T-helper 1 cell treated with Interleukin-12 subunit alpha and Interleukin-12 subunit beta and Interleukin-4 antibody, amounts not matched to agents 30 μg/mL and 1 μg/mL, for 36 hours (primary cell): ENCODE measurements at regions not wholly inside any gene's neighbourhood (a gene's known extent, or its start where the extent isn't known, plus 50 kb on each side); places are given as distances from the start of the nearest gene placed in this dataset.
"Not testable (repeated sequence)": the region's sequence is repeated elsewhere in the genome, so short reads cannot be mapped to it uniquely, and the experiment has no call there.

Experiments used
- H3K27ac Mint-ChIP-seq: one replicate; pipeline ENCODE4 v1.8.0; 2021; ENCODE audit warnings: mild to moderate bottlenecking, mixed read lengths
- H3K27me3 Mint-ChIP-seq: one replicate; pipeline ENCODE4 v1.8.0; 2021; ENCODE audit warnings: low read depth, mixed read lengths
- H3K36me3 Mint-ChIP-seq: one replicate; pipeline ENCODE4 v1.8.0; 2021; ENCODE audit warnings: low read depth, mixed read lengths
- H3K4me1 Mint-ChIP-seq: one replicate; pipeline ENCODE4 v1.8.0; 2021; ENCODE audit warnings: low read depth, mixed read lengths
- H3K4me3 Mint-ChIP-seq: one replicate; pipeline ENCODE4 v1.8.0; 2021; ENCODE audit warnings: mild to moderate bottlenecking, moderate library complexity, mixed read lengths
- H3K9me3 Mint-ChIP-seq: one replicate; pipeline ENCODE4 v1.8.0; 2021; ENCODE audit warnings: mixed read lengths

DNA sequence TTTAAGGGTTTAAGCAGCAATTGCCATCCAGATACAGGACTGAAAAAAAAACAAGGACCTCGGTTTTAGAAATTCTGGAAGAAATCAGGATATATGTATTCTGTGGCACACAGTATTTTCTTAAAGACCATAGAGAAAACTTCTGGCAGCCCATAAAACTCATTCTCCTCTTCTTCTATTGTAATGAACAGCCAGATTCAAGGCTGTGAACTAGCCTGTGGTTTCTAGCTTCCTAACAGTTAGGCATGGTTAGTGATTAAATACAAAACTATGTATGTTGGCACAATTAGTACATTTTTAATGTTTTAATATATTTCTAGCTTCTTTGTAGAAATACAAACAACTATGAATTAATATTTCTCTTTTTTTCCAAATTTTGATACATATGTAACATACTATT lies 555.7 kb downstream of the DSC3 start:
- H3K27me3 Mint-ChIP-seq, result no peaks in the 10 kb centered on the region
- no peak overlapping the region for H3K4me3 Mint-ChIP-seq
- no peaks in the 10 kb centered on the region for H3K4me1 Mint-ChIP-seq
- H3K9me3 Mint-ChIP-seq, result no peaks in the 10 kb centered on the region
- no peak overlapping the region for H3K27ac Mint-ChIP-seq
- H3K36me3 Mint-ChIP-seq, result no peaks in the 10 kb centered on the region

DNA sequence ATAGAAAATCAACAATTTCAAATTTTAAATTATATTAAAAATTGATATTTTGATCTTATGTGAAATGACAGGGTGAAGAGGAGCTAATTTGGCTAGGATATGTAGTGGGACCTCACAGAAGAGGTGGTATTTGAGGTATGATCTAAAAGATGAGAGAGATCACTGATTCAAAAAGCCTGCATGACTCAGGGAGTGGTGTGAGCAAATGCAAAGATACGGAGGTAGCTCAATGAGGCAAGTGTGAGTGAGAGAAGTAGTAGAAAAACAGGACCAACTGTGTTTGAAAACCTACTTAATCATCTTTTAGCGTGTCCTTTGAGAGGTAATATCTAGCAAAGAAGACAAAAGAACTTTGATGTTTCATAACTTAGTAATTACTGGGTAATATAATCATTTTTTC lies 557.5 kb downstream of the DSC3 start:
- Mint-ChIP-seq H3K9me3 (no peaks in the 10 kb centered on the region), H3K4me1 (no peaks in the 10 kb centered on the region), H3K27me3 (no peaks in the 10 kb centered on the region), H3K36me3 (no peaks in the 10 kb centered on the region), H3K4me3 (no peak overlapping the region), H3K27ac (no peak overlapping the region)

DNA sequence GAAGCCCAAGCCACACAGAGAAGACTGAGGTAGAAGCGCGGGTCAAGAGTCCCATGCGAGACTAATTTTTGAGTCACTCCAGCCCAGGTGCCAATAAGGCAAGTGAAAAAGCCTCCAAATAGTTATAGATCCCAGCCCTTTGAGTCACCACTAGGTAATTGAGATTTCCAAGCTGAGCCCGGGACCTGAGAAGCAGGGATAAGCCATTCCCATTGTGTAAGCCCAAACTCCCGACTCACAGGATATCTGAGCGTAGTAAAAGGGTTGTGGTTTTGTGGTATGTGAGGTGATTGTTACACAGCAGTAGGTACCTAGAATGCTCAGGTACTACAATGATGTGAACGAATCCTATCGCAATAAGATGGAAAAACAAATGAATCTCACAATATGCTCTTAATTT lies 560.7 kb downstream of the DSC3 start:
- H3K27ac Mint-ChIP-seq, result no peak overlapping the region
- H3K27me3 Mint-ChIP-seq, result no peaks in the 10 kb centered on the region
- H3K4me1 Mint-ChIP-seq, result no peaks in the 10 kb centered on the region
- no peak overlapping the region for H3K4me3 Mint-ChIP-seq
- no peaks in the 10 kb centered on the region for H3K9me3 Mint-ChIP-seq
- H3K36me3 Mint-ChIP-seq, result no peaks in the 10 kb centered on the region

DNA sequence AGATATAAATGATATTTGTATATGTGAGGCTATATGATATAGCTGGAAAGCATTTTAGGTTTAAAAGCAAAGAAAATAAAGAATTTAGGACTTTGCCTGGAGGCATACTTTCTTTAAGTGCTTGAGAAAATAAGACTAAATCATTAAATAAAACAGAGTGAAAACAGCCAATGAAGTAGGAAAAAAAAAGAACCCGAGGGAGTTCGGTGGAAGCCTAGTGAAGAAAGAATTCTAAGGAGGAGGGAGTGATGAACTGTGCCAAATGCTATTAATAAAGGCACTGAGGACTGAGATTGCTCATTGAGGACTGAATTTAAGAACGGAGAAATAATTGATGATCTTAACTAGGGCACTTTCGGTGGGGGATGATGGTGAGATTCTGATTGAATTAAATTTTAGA lies 573.5 kb downstream of the DSC3 start:
- H3K27me3 Mint-ChIP-seq, result no peaks in the 10 kb centered on the region

DNA sequence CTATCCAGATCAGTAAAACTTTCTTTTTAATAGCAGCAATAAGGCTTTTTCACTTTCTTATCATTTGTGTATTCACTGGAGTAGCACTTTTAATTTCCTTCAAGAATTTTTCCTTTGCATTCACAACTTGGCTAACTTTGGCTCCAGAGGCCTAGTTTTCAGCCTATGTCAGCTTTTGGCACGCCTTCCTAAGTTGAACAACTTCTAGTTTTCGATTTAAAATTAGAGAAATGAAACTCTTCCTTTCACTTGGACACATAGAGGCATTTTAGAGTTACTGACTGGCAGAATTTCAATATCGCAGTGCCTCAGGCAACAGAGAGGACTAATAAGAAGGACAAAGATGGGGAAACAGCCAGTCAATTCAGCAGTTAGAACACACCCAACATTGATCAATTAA lies 577.4 kb downstream of the DSC3 start:
- H3K9me3 Mint-ChIP-seq, result peaks cover 18% of the 10 kb centered on the region
- H3K36me3 Mint-ChIP-seq, result no peaks in the 10 kb centered on the region

More for the DNA sequence above, 573.5 kb downstream of the DSC3 start:
- Mint-ChIP-seq H3K4me1 (no peaks in the 10 kb centered on the region), H3K9me3 (peaks cover 18% of the 10 kb centered on the region), H3K27ac (no peak overlapping the region), H3K36me3 (no peaks in the 10 kb centered on the region), H3K4me3 (no peak overlapping the region)

DNA sequence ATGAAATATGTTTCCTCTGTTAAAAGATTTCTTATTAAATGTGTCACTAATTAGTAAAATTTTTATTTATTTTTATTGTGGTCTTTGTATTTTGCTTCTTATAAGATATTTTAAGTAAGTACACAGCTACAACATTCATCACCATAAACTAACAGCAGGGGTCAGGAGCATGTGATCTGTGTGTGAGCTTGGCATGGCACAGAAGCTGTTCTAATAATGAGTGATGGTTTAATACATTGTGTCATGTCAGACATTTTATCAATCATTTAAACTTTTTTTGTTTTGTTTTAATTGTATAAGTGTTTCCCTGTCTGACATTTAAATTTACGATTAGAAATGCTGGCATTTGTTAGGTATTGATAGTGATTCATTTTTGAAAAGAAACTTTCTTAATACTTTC lies 585.4 kb downstream of the DSC3 start:
- Mint-ChIP-seq H3K9me3 (peaks cover 14% of the 10 kb centered on the region), H3K36me3 (no peaks in the 10 kb centered on the region), H3K27ac (no peak overlapping the region), H3K4me1 (no peaks in the 10 kb centered on the region), H3K27me3 (no peaks in the 10 kb centered on the region), H3K4me3 (no peak overlapping the region)

More for the DNA sequence above, 577.4 kb downstream of the DSC3 start:
- H3K4me3 Mint-ChIP-seq, result no peak overlapping the region
- no peak overlapping the region for H3K27ac Mint-ChIP-seq
- no peaks in the 10 kb centered on the region for H3K4me1 Mint-ChIP-seq
- no peaks in the 10 kb centered on the region for H3K27me3 Mint-ChIP-seq

DNA sequence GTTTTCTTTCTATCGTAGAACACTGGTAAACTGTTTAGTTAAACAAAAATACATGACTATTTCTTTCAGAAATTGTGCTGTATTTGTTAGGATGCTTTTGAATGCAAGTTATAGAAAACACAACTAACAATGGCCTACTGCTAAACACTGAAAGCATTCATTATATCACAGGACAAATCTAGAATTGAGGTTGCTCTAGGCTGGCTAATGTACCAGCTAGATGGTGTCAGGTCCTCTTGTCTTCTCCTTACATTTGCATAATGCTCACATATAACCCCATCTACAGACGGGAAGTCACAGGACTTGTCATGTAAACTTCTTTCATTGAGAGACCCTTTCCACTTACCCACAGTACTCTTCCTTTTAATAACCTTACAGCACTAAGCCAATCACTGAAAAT lies 586.8 kb downstream of the DSC3 start:
- Mint-ChIP-seq H3K4me3 (no peak overlapping the region), H3K36me3 (no peaks in the 10 kb centered on the region), H3K9me3 (peaks cover 14% of the 10 kb centered on the region), H3K27ac (no peak overlapping the region), H3K27me3 (no peaks in the 10 kb centered on the region), H3K4me1 (no peaks in the 10 kb centered on the region)

DNA sequence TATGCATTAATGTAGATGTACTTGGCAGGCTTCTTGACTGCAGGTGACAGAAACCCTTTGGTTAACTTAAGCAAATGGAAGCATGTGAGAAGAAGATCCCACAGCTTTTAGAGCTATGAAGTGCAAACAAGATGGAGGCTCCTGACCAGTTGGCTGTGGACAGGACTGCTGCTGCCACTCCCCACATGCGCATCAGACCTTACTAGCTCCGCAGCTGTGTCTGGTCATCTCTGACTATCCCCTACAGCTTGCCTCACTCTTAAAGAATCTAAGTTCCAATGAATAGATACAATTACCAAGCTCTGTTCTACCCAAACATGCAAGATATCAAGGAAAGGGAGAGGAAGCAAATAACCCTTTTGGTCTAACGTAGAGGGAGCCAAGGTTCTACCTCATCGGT lies 587.6 kb downstream of the DSC3 start:
- Mint-ChIP-seq H3K4me1 (no peaks in the 10 kb centered on the region), H3K27me3 (no peaks in the 10 kb centered on the region), H3K36me3 (no peaks in the 10 kb centered on the region), H3K9me3 (peaks cover 14% of the 10 kb centered on the region), H3K27ac (no peak overlapping the region), H3K4me3 (no peak overlapping the region)

DNA sequence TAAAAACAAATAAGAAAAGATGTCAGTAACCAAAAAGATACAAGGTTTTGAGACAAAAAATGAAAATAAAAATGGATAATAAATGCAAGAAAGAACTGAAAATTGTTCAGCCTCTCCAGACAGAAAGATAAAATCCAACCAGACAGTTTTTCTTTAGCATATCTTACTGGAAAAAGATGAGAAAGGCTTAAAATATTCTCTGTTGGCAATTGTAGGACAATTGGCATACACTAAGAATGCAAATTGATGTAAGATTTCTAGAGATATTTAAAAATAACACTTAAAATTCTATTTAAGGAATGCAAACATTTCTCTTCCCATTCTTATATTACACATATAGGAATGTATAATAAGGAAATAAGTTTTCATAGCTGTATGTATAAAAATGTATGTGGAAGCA lies 590.6 kb downstream of the DSC3 start:
- H3K4me1 Mint-ChIP-seq, result no peaks in the 10 kb centered on the region
- H3K9me3 Mint-ChIP-seq, result peaks cover 14% of the 10 kb centered on the region
- no peak overlapping the region for H3K4me3 Mint-ChIP-seq
- H3K27ac Mint-ChIP-seq, result no peak overlapping the region
- no peaks in the 10 kb centered on the region for H3K27me3 Mint-ChIP-seq
- H3K36me3 Mint-ChIP-seq, result no peaks in the 10 kb centered on the region

DNA sequence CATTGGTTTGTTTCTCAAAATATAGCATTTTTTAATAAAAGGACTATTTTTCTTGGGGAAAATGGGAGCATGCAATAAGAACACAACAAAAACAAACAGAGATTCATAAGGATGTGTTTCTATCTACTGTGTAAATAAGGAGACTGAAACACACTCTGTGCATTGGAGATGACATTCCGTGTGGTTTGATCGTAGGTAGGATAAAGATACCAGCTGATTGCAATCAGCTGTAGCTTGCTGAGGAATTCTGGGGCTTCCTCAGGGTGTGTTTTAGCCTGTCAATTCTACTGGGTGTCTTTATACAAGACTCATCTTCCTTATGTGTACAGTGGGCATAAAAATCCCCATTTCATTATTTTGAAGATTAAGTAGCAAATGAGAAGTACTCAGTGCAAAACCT lies 591.6 kb downstream of the DSC3 start:
- Mint-ChIP-seq H3K27ac (no peak overlapping the region), H3K27me3 (no peaks in the 10 kb centered on the region), H3K4me3 (no peak overlapping the region), H3K36me3 (no peaks in the 10 kb centered on the region), H3K9me3 (peaks cover 12% of the 10 kb centered on the region), H3K4me1 (no peaks in the 10 kb centered on the region)

DNA sequence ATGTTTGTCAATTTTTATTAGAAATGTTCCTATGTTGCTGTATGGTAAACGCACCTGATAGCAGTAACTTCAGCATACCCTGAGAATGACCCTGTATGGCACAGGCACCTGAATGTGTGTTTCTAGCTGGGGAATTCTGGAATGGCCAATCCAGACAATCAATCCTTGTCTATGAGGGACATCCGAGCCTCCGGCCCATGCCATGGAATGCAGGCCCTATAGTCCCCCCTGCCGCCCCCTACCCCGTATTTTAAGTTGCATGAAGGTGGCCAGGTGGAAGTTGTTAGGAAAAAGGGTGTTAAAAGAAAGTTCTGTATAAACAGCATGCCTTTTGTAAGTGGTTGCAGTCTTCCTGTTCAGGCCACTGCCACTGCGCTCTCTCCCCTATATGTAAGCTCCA lies 595.9 kb downstream of the DSC3 start:
- Mint-ChIP-seq H3K27me3 (no peaks in the 10 kb centered on the region), H3K4me3 (no peak overlapping the region), H3K36me3 (no peaks in the 10 kb centered on the region), H3K27ac (no peak overlapping the region), H3K9me3 (peaks cover 16% of the 10 kb centered on the region), H3K4me1 (no peaks in the 10 kb centered on the region)

DNA sequence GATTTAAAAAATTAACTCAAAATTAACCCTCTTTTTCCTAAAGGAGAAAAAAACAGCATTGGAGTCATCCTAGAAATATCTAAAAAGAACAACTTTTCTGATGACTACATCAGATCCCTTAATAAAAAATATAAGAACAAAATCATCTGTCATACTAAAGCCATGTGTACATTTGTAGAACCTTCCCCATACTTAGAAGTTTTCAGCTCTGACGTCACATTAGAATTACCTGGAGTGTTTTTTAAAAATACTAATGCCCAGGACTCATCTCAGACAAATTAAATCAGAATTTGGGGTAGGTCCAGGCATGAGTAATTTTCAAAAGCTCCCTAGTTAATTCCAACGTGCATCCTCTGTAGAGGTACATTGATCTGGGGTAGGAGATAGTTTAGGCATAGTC lies 598.0 kb downstream of the DSC3 start:
- no peaks in the 10 kb centered on the region for H3K27me3 Mint-ChIP-seq
- H3K4me3 Mint-ChIP-seq, result no peak overlapping the region
- H3K9me3 Mint-ChIP-seq, result peaks cover 16% of the 10 kb centered on the region
- no peak overlapping the region for H3K27ac Mint-ChIP-seq
- H3K4me1 Mint-ChIP-seq, result no peaks in the 10 kb centered on the region
- no peaks in the 10 kb centered on the region for H3K36me3 Mint-ChIP-seq

DNA sequence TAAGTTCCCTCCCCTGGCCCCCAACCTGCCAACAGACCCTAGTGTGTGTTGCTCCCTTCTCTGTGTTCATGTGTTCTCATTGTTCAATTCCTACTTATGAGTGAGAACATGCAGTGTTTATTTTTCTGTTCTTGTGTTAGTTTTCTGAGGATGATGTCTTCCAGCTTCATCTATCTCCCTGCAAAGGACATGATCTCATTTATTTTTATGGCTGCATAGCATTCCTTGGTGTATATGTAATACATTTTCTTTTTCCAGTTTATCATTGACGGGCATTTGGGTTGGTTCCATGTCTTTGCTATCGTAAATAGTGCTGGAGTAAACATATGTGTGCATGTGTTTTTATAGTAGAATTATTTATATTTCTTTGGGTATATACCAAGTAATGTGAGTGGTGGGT lies 602.2 kb downstream of the DSC3 start:
- no peak overlapping the region for H3K4me3 Mint-ChIP-seq
- H3K4me1 Mint-ChIP-seq, result no peaks in the 10 kb centered on the region
- H3K27me3 Mint-ChIP-seq, result no peaks in the 10 kb centered on the region
- no peaks in the 10 kb centered on the region for H3K36me3 Mint-ChIP-seq
- no peak overlapping the region for H3K27ac Mint-ChIP-seq
- H3K9me3 Mint-ChIP-seq, result peaks cover 13% of the 10 kb centered on the region

DNA sequence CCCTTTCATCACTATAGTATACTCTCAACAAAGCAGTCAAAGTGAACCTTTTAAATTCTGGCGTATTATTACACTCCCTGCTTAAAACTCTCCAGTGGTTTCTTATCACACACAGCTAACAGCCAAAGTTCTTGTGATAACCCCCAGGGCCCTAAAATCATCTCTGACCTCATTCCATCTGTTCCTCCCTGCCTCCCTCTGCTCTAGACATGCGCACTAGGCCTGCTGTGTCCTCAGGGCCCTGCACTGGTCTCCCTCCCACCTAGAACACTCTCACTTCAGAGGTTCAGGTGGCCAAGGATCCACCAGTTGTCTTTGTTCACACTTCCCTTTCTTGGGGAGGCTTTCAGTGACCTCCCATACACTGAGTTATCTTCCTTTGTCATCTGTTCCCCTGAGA lies 603.4 kb downstream of the DSC3 start:
- H3K27ac Mint-ChIP-seq, result no peak overlapping the region
- H3K36me3 Mint-ChIP-seq, result no peaks in the 10 kb centered on the region
- H3K4me1 Mint-ChIP-seq, result no peaks in the 10 kb centered on the region
- no peaks in the 10 kb centered on the region for H3K27me3 Mint-ChIP-seq
- no peak overlapping the region for H3K4me3 Mint-ChIP-seq
- peaks cover 9% of the 10 kb centered on the region for H3K9me3 Mint-ChIP-seq

DNA sequence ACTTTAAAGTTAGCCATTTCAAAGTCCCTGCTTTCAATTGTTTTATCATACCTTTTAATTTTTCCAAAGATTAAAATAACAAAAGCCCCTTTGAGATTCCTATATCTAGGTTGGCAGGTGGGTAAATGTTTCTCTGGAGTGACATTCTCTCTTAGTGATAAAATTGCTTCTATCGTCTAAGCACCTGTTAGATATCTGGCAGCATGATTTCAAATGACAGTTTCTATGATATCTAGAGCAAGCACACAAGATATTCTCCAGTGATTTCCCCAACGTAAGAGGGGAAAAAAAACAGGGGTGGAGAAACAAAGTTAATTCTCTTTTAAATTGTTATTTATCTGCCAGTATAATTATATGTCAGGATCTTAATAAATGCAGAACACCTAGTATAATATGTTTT lies 610.2 kb downstream of the DSC3 start:
- no peak overlapping the region for H3K27ac Mint-ChIP-seq
- peaks cover 15% of the 10 kb centered on the region for H3K9me3 Mint-ChIP-seq
- H3K4me3 Mint-ChIP-seq, result no peak overlapping the region
- no peaks in the 10 kb centered on the region for H3K27me3 Mint-ChIP-seq
- no peaks in the 10 kb centered on the region for H3K36me3 Mint-ChIP-seq
- no peaks in the 10 kb centered on the region for H3K4me1 Mint-ChIP-seq

DNA sequence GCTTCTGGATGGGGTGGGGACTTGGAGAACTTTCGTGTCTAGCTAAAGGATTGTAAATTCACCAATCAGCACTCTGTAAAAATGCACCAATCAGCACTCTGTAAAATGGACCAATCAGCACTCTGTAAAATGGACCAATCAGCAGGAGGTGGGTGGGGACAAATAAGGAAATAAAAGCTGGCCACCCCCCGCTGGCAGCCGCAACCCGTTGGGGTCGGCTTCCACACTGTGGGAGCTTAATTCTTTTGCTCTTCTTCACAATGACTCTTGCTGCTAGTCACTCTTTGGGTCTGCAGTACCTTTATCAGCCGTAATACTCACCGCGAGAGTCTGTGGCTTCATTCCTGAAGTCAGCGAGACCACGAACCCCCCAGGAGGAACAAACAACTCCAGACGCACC lies 623.1 kb downstream of the DSC3 start:
- H3K36me3 Mint-ChIP-seq, H3K27ac Mint-ChIP-seq, H3K4me3 Mint-ChIP-seq, H3K27me3 Mint-ChIP-seq, H3K4me1 Mint-ChIP-seq: not testable (repeated sequence)
- H3K9me3 Mint-ChIP-seq, result peaks cover 17% of the 10 kb centered on the region
